ENCODE measurements at regions not wholly inside any gene's neighbourhood (a gene's known extent, or its start where the extent isn't known, plus 50 kb on each side); places are given as distances from the start of the nearest gene placed in this dataset.

DNA sequence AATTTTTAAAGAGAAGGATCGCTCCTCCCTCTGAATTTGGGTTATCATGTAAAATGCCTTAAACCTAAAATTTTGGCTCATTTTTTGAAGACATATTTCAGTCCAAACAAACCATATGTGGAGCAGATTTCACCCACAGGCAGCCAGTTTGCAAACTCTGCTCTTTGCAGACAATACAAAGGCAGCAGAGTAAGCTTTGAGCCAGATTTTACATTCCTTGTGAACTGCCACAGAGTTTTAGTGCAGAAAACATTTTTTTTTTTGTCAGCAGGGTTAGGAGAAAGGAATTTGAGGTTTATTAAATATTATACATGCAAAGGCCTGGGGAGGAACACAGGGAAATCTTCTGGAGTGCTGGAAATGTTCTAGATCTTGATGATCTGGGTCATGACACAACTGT lies 171.9 kb upstream of the FN1 start:
- no peak for DNase-seq

DNA sequence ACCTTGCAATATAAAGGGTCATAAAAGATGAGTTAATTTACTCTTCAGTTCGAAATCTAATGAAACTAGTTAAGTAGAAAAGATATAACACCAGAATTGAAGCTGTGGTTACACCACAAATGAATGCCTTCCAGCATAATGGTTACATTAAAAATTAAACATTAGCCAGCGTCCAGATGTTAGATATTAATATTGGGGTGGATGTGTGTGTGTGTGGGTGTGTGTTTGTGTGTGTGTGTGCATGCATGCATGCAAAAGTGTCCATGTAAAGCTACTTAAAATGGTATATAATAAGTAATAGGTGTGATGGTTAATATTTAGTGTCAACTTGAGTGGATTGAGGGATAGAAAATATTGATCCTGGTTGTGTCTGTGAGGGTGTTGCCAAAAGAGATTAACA lies 170.4 kb upstream of the FN1 start:
- no peak for DNase-seq

DNA sequence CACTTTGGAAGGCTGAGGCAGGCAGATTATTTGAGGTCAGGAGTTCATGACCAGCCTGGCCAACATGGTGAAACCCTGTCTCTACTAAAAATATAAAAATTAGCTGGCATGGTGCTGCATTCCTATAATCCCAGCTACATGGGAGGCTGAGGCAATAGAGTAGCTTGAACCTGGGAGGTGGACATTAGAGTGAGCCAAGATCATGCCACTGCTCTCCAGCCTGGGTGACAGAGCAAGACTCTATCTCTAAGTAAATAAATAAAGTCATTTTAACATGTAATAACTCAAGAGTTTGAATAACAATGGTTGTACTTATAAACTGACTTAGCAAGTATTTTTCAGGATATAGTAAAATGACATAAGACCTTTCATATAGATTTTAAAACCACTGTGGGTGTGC lies 169.3 kb upstream of the FN1 start:
- DNase-seq = no peak

DNA sequence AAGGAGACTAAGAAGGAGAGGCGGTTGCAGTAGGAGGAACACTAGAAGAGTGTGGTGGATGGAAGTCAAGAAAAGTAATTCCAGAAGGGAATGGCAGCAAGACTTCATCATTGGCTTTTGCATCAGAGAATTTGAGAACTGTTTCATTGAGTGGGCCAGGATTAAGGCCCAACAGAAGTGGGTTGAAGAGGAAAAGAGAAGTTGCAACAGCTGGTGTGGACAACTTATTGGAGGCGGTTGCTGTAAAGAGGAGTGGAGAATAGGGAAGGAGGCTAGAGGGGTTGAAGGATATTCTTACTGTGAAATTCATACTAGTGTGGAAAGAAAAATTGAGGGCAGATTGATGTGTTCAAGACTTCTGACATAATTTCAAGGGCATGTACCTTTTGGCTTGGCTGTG lies 168.7 kb upstream of the FN1 start:
- no peak for DNase-seq

DNA sequence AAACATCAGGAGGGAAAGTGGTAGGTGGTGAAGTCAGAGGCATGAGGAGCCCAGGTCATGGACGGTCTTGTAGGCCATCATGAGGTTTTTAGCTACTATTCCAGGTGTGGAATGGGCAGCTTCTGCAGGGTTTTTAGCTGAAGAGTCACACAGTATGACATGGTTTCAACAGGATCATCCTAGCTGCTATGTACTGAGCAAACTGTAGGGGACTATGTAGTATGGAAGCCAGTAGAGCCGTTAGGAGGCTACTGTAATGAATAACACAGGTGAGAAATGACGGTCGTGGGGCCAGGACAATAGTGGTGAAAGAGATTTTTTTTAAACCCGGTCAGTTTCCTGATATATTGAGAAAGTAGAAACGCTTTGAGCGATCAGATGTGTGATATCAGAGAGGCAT lies 167.6 kb upstream of the FN1 start:
- no peak for DNase-seq

DNA sequence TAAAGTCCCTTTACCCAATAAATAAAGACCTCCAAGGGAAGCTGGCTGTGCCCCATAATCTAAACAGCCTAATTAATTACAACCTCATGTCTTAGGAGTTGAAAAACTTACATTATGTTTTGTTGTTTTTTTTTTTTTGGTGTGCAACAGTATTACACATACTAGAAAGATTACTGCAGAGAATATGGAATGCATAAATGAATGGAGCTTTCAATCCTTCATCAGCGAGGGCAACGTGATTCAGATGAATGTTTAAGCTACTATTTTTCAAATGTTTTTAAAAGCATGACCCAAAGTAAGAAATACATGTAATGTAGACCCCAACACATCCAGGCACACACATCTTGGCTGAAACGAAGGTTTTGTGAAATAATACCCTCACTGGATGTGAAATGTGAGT lies 167.1 kb upstream of the FN1 start:
- DNase-seq = no peak

DNA sequence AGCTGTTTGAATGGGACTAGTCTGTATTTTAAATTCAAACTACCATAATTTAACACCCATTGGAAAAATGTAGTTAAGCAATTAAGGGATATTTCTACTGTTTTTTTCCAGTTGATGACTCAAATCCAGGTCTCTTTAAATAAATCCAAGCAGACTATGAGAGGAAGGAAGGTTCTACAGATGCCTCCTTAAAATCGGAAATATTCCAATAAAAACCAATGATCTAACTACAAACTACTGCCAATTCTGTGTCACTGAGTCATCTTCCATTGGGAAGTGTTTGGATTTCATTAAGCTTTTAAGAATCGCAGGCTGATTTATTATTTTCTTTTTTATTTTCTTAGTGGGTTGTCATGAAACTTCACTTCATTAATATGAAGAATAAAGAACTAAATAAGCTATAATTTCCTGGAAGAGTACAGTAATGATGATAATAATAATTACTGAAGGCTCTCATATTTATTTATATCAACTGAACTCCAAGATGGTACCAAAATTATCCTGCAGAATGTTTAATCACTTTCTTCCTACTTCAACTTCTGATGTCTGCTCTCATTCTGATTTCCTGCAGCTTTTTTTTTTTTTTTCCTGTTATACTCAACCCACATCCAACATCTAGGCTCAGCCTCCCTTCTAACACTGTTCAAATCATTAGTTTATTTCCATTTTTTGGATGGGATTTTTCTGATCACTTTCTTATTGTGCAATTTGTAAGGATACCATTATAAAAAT lies 166.3 kb upstream of the FN1 start:
- no peak for DNase-seq

DNA sequence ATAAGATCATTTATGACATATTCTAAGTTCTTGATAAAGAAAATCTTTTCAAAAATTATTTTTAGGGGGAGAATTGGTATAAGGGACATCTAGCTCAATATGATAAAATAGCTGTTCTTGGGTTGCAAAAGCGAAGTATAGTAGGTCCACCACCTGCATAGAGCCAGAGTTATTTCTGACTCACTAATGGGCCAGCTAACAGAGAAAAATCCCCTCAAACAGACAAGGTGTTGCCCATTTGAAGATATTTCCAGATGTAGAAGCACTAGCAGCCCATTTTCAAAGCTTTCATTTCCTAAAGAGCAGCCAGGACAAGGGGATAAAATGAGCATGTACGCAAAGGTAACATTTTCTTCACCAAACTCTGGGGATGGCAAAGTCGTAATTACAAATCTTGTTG lies 165.7 kb upstream of the FN1 start:
- no peak for DNase-seq

DNA sequence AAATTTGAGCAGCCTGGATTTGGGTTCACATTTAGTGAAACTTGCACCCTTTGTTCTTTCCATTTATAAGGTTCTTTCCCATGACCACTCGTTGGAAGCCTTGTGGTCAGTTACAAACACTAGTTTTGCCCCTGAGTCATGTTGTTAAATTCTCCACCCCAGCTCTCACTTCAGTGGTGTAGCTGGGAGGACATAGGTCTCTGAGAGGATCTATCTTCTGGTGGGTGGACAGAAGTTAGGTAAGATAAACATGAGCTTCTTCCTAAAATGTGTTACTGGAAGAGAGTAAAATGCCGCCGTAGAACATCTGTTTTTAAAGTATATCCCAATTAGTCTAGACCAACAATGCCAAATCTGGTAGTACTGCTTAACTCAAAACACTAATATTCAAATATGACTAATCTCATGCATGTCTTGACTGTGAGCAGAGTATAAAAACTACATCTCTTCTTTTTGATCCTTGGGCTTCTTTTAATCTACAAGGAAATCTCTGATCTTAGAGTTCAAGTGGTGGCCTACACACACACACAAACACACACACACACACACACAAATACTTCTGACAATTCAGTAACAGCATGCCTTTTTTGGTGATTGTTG lies 162.6 kb upstream of the FN1 start:
- DNase-seq = no peak

DNA sequence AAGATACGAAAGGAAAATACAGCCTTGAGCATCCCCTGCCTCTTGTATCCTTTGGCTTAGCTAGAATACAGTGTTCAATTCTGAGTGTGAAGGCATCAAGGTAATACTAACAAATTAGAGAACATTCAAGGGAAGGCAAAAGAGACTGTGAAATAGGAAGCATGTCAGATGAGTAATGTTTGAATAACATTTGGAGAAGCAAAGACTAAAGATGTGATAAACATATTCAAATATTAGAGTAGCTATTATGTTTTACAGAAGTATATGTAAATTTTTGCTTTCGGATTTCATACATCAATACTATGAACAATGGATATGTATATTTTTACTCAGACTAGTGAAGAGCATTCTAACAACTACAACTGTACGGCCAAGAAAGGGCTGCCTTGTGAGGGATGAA lies 161.7 kb upstream of the FN1 start:
- DNase-seq = no peak

DNA sequence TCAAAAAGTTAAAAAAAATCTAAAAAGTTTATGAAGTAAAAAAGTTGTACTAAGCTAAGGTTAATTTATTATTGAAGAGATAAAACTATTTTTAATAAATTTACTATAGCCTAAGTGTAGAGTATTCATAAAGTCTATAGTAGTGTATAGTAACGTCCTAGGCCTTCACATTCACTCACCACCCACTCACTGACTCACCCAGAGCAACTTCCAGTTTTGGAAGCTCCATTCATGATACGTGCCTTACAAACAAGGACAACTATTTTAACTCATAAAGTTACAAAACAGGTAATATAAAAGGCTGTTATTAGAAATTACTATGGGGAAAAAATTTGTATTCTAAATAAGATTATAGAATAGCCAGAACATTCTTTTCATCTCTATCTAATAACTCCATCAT lies 158.9 kb upstream of the FN1 start:
- no peak for DNase-seq

DNA sequence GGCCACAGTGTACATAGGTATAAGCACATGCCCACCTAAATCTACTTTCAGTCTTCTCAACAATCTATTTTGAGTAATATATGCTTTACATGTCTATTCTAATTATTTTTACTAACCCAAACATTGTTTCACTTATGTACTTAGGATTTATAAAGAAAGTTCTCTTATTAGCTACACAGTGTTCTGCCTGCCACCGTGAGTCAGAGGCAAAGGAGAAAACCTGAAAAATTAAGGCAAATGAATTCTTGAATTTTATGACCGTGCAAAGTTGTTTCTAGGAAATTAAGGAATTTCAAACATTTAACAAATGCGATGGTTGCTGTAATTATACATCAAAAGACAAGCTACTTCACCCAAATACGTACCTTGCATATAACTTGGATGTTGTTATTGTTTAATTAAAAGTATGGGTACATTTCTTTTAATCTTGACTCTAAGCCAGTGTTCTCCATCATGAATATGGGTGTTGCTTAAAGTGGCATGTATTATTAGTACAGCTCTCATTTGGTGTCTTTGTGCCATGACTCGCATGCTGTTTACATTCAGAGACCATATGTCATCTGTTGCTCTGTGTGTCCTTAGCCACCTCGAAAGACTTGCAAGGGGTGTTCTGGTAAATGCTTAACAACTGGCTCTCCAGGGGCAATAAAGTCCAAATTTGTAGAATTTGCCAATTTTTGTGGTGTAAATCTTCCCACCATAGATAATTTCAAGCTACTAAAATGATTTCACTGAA lies 154.3 kb upstream of the FN1 start:
- no peak for DNase-seq

DNA sequence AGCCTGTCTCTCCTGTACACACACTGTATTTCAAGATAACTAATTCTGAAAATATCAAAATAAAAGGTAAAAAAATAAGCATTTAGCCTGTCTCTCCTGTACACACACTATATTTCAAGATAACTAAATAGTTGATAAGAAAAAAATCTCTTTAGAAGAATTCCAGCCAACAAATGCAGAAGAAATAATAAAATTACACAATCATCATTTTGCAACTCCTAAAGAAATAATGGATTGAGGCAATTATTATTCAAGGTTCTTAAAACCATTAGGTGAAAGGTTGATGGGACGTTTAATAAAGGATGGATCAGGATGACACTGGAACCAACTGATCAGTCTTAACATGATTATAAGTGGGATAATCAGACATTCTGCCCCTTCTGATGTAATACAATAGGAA lies 148.0 kb upstream of the FN1 start:
- DNase-seq = no peak

DNA sequence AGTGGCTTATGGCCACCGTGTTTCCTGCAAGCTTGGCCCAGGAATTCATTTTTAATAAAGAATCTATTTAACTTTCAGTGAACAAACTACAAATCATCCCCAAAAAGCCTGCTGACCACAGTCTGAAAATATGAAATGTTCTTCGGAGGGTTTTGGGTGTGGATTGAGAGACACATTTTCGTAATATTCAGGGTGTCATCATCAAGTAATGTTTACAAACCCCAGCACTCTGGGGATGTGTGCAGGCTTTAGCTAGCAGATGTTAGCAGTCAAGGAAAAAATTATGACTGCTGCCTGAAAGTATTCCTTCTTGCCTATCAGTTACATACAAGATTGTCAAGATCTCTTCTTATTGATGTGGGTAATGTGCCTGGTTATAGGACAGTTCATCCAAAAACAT lies 143.9 kb upstream of the FN1 start:
- DNase-seq = no peak

DNA sequence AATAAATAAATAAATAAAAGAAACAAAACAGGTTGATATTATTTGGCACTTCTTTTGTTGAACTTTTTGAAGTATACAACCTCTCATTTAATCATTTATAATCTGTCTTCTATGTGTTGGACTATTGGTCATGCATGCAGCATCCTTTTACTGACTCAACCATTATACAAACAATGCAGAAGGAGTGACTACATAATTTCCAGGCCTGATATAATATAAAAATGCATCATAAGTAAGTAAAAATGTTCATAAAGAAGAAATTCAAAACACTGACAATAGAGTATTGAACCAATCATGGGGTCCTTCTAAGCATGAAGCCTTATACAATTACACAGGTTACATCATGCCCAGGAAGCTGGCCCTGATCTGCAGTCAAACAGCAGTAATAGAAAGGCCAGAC lies 141.5 kb upstream of the FN1 start:
- no peak for DNase-seq

DNA sequence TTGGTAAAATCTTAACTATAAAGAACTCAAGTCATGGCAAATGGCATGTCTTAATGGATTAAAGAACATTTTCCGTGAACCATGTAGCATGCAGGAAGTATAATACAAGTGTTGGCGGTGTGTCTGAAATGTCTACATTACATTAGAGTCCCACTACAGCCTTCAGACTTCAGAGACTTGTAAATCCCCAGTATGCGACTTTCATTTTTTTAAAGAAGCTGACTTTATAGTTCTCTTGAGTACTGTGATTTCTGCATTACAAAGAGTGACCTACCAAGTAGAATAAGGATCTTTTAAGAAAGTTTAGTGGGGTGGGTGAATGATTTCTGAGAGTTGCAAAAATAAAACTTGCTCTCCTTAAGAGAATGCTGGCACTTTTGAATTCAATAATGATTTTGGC lies 140.7 kb upstream of the FN1 start:
- DNase-seq = no peak

DNA sequence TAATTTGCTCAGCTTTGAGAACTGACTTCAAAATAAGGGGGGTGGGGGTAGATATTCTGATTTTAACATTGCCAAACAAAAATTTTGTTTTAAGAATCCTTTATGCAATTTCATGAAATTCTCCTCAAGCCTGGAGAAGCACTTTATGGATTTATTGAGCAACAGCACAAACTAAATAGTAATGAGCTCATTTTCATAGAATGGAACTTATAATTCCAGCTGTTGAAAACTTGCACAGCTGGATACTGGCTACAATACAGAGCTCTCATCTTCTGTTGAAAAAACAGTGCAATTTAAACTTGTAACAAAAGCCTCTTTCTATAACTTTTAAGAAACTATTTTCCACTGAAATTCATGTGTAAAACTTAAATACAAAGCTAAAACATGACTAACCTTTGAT lies 137.6 kb upstream of the FN1 start:
- DNase-seq = no peak

DNA sequence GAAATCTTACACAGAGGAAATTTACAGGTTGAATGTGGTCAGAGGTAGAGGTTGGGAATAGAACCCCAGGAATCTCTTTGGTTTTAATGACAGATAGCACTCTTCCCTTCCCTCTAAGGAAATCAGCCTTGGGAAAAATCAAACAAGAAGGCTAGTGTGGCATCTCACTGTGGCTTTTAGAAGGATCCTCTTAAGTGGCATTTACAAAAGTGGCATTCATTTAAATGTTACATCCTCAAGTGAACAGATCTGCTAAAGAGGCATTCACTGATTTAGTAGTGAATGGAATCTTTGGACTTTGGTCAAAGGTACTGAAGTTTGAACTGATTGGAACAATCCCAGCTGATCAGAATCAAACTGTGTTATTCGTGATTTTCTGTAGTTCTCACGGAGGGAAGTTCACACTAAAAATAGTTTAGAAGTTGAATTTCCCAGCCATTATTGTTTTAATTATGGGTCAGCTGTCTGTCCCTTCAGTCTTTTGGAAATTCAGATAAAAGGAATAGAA lies 136.5 kb upstream of the FN1 start:
- no peak for DNase-seq

DNA sequence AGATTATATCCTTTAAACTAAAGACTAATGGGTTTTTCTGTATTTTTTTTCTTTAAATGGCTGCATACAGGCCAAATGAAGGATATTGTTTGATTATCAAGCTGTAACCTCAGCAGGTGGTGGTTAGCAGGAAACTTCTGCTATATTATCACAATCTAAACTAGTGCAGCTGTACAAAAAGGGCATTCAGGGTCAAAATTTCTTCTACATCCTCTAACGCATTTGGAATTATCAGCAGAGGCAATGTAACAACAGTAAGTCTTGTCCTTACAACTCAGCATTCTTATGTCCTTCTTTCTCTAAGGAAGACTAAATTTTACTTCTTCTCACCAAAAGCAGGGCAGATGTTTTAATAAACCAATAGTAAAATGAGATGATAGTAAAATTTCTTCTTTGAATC lies 135.8 kb upstream of the FN1 start:
- DNase-seq = no peak

DNA sequence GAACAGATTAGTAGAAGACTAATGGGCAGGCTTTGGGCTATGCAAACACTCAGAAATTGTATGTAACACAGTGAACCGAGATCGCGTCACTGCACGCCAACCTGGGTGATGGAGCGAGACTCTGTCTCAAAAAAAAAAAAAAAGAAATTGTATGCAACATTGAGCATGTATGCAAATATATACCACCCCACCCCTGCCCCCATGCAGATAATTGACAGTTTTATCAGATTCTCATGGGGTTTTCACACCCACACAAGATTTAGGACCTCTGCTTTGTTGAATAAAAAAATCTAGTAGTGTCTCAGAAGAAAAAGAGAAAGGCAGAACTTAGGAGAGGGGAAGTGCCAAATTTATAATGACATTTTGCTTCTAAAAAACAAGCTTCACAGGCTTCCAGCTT lies 131.6 kb upstream of the FN1 start:
- DNase-seq = no peak

DNA sequence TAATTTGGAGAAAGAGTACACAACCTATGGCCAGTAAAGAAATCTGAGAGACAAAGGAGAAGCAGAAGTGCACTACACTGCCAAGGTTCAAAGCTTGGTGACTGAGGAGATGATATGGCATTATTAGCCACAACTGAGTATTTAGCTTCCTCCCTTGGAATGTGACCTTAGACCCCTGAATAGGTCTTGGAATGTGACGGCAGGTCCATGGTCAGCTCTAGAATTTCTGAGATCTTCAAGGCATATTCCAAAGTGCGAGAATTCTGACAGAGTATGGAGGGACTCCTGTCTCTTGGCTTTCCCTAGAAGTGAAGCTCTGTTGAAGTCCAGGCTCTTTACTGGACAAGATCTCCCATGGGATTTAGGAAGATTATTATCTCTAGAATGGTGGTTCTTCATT lies 130.0 kb upstream of the FN1 start:
- DNase-seq = no peak

DNA sequence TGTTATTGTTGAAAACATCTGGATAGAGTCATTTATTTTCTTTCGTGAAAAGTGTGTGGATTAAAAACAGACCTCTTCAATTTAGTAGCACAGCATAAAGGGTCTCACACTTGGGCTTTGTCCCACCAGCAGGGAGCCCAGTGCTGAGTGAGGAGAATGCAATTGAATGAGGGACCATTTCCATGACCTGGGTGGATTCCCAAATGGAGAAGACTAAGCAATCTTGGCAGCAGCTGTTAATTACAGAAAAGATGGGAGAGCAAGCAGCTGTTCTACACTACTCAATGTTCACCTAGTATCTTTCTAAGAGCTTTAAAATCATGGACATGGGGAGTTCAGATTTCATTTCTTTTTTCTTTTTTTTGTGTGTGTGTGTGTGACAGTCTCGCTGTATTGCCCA lies 121.8 kb upstream of the FN1 start:
- DNase-seq = no peak

DNA sequence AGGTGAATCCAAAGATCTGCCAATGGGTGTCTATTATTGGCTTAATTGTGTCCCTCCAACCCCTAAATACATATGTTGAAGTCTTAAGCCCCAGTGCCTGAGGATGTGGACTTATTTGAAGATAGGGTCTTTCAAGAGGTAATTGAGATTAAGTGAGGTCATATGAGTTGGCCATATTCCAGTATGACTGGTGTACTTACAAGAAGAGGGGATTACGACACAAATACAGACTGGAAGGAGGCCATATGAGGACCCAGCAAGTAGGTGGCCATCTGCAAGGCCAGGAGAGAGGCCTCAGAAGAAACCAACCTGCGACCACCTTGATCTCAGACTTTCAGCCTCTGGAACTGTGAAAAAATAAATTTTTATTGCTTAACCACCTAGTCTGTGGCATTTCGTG lies 121.1 kb upstream of the FN1 start:
- no peak for DNase-seq
